HG02571 (cell line): ENCODE measurements at regions not wholly inside any gene's neighbourhood (a gene's known extent, or its start where the extent isn't known, plus 50 kb on each side); places are given as distances from the start of the nearest gene placed in this dataset.

Experiments used
- ATAC-seq: cut with Tn5 transposase; IDR thresholded peaks from one replicate; pipeline ENCODE4 v1.9.1; 2021; ENCODE audit warnings: mild to moderate bottlenecking, moderate library complexity; ENCODE audit not compliant: unreplicated experiment

DNA sequence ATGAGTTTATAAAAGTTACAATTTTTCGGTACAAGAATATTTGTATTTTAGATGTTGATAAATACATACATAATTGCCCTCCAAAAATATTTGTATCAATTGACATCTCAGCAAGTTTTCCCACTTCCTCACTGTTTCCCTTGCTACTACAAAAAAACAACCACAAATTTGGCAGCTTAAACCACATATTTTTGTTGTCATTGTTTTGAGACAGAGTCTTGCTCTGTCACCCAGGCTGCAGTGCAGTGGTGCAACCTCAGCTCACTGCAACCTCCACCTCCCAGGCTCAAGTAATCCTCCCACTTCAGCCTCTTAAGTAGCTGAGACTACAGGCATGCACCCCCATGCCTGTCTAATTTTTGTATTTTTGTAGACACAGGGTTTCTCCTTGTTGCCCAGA lies 162.8 kb upstream of the RARB start:
- no peak for ATAC-seq

- no peak for ATAC-seq
Observed at GRCh38 chr3:25266677-25267076, 161.4 kb upstream of the RARB start.

- no peak for ATAC-seq
Observed at GRCh38 chr3:25272090-25272489, 156.0 kb upstream of the RARB start.

DNA sequence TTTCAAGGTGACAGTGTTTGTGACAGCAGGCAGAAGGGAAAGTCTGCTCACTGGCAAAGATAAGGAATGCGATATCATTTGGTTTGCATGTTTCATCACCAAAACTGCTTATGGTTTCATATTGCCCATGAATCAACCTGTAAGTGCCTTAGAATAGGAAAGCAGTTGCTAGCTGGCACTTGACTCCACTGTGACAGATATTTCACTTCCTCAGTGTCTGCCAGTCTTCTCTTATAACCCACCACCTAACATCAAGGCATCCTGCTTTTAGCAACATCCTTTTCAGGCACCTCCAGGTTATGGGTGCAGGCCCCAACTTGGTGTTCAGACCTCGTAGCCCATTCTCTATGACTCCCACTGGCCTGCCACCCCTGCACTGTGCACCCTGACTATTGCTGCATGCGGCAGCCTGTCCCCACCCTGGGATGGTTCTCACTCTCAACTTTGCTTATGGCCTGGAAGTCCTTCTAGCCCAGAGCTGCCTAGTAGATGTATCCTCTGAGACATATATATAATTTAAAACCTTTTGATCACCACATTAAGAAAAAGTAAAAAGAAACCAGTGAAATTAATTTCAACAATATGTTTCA lies 154.4 kb upstream of the RARB start:
- ATAC-seq: no peak

DNA sequence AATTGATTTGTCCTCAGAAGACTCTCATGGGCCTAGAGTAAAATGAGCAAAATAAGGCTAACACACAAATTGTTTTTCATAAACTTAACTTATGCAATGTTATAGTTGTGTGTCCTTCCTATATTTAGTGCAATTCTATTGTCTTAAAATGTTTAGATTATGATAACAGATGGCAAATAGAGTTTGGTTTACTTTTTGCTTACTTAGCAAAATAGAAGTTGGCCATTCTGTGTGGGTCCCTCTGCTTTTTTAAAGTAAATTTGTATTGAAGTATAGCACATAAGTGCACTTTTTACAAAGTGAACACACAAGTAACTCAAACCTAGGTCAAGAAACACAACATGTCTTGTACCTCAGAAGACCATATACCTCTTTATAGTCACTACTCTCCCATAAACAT lies 150.6 kb upstream of the RARB start:
- ATAC-seq: no peak

- no peak for ATAC-seq
Observed at GRCh38 chr3:25281041-25281731, 146.9 kb upstream of the RARB start.

GRCh38 chr3:25281732-25282126 lies 146.3 kb upstream of the RARB start:
- no peak for ATAC-seq

GRCh38 chr3:25283613-25284012 lies 144.4 kb upstream of the RARB start:
- ATAC-seq: no peak

DNA sequence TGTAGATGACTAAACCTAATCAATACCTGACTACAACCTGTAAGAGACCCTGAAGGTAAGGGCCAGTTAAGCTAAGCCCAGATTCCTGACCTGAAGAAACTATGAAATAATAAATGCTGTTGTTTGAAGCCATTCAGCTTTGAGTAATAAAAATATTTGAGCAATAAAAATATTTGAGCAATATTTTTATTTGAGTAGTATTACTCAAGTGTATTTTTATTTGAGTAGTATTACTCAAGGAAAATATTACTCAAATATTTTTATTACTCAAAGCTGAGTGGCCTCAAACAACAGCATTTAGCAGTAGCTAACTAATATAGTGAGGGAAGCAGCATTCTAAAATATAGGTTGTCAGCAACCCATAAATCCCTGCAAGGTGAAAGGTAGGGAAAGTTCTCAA lies 143.8 kb upstream of the RARB start:
- no peak for ATAC-seq

DNA sequence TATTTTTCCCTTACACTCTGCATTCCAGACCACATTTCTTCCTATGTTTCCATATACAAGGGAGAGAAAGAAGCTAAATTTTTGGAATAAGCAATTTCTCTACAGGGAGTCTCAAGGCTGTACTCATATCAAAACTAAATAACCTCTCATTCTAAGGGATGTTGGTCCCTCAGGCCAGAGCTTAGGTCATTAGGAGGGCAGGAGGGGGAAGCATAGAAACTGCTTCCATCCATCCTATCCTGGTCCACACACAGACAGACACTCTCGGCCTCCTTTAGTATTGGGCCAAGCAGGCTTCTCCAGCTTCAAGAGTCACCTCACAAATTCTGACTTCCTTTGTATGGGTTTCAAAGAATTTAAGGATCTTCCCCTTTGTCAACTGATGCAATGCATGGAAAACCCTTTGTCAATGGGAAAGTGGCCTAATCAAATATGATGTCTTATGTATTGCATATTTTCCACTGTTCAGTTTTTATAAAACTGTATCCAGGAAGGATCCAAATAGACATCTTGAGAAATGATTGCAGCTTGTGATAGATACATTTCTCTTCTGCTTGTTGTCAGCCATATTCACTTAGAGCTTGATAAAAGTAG lies 140.7 kb upstream of the RARB start:
- ATAC-seq: no peak

GRCh38 chr3:25288413-25288812 lies 139.7 kb upstream of the RARB start:
- no peak for ATAC-seq

DNA sequence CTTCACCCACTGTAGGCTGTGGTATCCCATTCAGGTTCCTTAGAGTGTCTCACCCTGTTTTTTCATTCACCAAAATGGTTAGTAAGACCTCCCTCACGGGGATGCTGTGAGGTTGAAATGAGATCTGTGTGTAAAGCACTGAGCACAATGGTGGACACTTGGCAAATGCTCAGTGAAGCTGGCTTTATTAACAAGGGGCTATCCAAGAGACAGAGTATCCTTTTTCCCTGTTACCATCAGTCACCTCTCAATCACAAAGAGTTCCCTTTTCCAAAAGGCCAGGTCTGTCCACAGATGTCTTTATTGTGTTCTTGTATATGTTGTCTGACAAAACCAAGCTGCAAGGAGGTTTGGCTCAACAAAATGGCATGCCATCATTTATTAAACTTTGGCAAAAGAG lies 138.9 kb upstream of the RARB start:
- no peak for ATAC-seq

GRCh38 chr3:25289663-25290062 lies 138.4 kb upstream of the RARB start:
- no peak for ATAC-seq

- no peak for ATAC-seq
Observed at GRCh38 chr3:25291481-25291905, 136.6 kb upstream of the RARB start.

DNA sequence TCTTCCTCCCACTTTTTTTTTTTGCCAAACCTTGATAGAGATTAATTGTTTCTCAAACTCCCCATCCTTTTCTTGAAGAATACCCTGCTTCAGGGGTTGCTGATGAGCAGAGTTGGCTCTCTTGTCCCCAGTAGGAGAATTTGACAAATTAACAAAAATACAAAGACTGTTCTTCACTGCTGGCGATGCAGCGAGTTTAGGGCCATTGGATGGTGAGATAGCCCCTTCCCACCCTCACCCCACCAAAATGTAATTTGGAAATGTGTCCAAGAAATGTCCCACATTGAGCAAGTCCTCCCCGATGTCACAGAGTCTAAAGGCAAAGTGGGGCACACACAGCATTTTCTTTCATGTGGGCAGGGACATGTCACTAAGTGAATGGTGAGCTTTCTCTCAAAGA lies 136.0 kb upstream of the RARB start:
- ATAC-seq: no peak

- ATAC-seq: no peak
Observed at GRCh38 chr3:25292595-25292994, 135.5 kb upstream of the RARB start.

GRCh38 chr3:25293736-25294135 lies 134.3 kb upstream of the RARB start:
- no peak for ATAC-seq

GRCh38 chr3:25294169-25294805 lies 133.8 kb upstream of the RARB start:
- no peak for ATAC-seq

DNA sequence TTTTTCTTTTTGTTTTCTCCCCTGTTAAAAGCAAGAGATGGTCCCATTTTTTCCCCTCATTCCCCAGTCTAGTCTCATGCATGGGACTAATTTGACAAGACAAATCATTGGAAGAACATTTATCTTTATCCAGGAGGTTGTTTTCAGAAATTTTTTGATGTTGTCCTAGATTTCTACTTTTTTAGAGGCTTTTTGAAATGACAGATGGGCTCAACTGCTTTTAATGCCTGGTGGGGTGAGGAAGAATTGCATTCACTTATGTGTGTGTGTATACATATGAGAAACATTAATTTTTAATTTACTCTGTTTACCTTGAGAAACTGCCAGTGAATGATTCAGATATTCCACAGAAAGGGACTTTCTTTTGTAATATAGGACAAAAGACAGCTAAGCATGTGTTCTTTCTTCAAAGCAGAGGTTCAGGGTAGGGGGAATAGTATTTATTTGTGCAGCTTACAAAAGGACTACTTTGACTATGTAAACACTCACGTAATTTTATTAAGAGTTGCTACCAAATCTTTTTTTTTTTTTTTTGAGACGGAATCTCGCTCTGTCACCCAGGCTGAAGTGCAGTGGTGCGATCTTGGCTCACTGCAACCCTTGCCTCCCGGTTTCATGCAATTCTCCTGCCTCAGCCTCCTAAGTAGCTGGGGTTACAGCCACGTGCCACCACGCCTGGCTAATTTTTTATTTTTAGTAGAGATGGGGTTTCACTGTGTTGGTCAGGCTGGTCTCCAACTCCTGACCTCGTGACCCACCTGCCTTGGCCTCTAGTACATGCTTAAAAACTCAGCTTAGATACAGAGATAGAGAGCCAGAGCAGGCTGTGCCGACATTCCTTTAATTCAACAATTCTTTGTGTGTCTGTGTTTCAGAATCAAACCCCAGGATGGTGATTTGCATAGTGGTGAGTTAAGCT lies 130.1 kb upstream of the RARB start:
- ATAC-seq: no peak

- ATAC-seq: no peak
Observed at GRCh38 chr3:25300141-25300540, 127.9 kb upstream of the RARB start.

GRCh38 chr3:25304916-25305315 lies 123.1 kb upstream of the RARB start:
- no peak for ATAC-seq
